GM12875 (cell line): ENCODE measurements at regions not wholly inside any gene's neighbourhood (a gene's known extent, or its start where the extent isn't known, plus 50 kb on each side); places are given as distances from the start of the nearest gene placed in this dataset.
"Not testable (repeated sequence)": the region's sequence is repeated elsewhere in the genome, so short reads cannot be mapped to it uniquely, and the experiment has no call there.

Experiments used
- H3K4me3 ChIP-seq: one replicate; pipeline ENCODE4 v1.5.1; 2011; ENCODE audit warnings: low read depth, low read length, control low read depth
- CTCF ChIP-seq: IDR thresholded peaks from 2 replicates; pipeline ENCODE4 v1.5.1; 2011; ENCODE audit warnings: low read depth, mild to moderate bottlenecking, control low read depth, inconsistent platforms, low read length, moderate library complexity, borderline replicate concordance; ENCODE audit not compliant: insufficient read depth

- no peak overlapping the region for H3K4me3 ChIP-seq
- no peak for TF ChIP-seq CTCF
These were observed 299.8 kb downstream of the TSHZ3 start for GRCh38 chr19:31049431-31049830.

GRCh38 chr19:31046024-31046423, 303.2 kb downstream of the TSHZ3 start:
- TF ChIP-seq CTCF, result no peak
- no peak overlapping the region for H3K4me3 ChIP-seq

- no peak overlapping the region for H3K4me3 ChIP-seq
- no peak for TF ChIP-seq CTCF
These were observed 307.8 kb downstream of the TSHZ3 start for GRCh38 chr19:31041461-31041860.

GRCh38 chr19:31039151-31039550, 310.1 kb downstream of the TSHZ3 start:
- no peak for TF ChIP-seq CTCF
- no peak overlapping the region for H3K4me3 ChIP-seq

GRCh38 chr19:31037286-31037980, 311.8 kb downstream of the TSHZ3 start:
- TF ChIP-seq CTCF, result no peak

GRCh38 chr19:31031455-31031854, 317.8 kb downstream of the TSHZ3 start:
- H3K4me3 ChIP-seq, result not testable (repeated sequence)

More at GRCh38 chr19:31037286-31037980, 311.8 kb downstream of the TSHZ3 start:
- H3K4me3 ChIP-seq, result no peak overlapping the region

GRCh38 chr19:31023038-31023437, 326.2 kb downstream of the TSHZ3 start:
- TF ChIP-seq CTCF, result no peak
- no peak overlapping the region for H3K4me3 ChIP-seq
